H9 (cell line): ENCODE measurements at regions not wholly inside any gene's neighbourhood (a gene's known extent, or its start where the extent isn't known, plus 50 kb on each side); places are given as distances from the start of the nearest gene placed in this dataset.

Experiments used
- DNase-seq: peaks from one replicate; pipeline ENCODE4 v3.0.0-alpha.2; 2017
- H2AFZ ChIP-seq: one replicate; pipeline ENCODE4 v1.6.1; 2013; ENCODE audit warnings: mild to moderate bottlenecking, low read length, control low read depth, moderate library complexity
- H2AK5ac ChIP-seq: 2 replicates; pipeline ENCODE4 v1.6.1; 2013; ENCODE audit warnings: low read length, control low read depth, mixed read lengths; ENCODE audit not compliant: insufficient read length
- H2BK120ac ChIP-seq: one replicate; pipeline ENCODE4 v1.6.1; 2013; ENCODE audit warnings: low read depth, mild to moderate bottlenecking, low read length, control low read depth, inconsistent platforms; ENCODE audit not compliant: poor library complexity, severe bottlenecking
- H2BK12ac ChIP-seq: 2 replicates; pipeline ENCODE4 v1.6.1; 2013; ENCODE audit warnings: low read length, control low read depth, mixed read lengths, low read depth; ENCODE audit not compliant: insufficient read length
- H2BK15ac ChIP-seq: 2 replicates; pipeline ENCODE4 v1.6.1; 2013; ENCODE audit warnings: low read depth, low read length, control low read depth
- H2BK20ac ChIP-seq: one replicate; pipeline ENCODE4 v1.6.1; 2013; ENCODE audit warnings: low read depth, mild to moderate bottlenecking, low read length, control low read depth, inconsistent platforms; ENCODE audit not compliant: poor library complexity, severe bottlenecking
- H2BK5ac ChIP-seq: 2 replicates; pipeline ENCODE4 v1.6.1; 2013; ENCODE audit warnings: low read length, control low read depth, mixed read lengths; ENCODE audit not compliant: insufficient read length
- H3K14ac ChIP-seq: 2 replicates; pipeline ENCODE4 v1.6.1; 2013; ENCODE audit warnings: low read length, control low read depth; ENCODE audit not compliant: insufficient read depth
- H3K18ac ChIP-seq: 2 replicates; pipeline ENCODE4 v1.6.1; 2013; ENCODE audit warnings: low read depth, mild to moderate bottlenecking, mixed read lengths, low read length, control low read depth; ENCODE audit not compliant: insufficient read length
- H3K23ac ChIP-seq: 2 replicates; pipeline ENCODE4 v1.6.1; 2013; ENCODE audit warnings: low read length, control low read depth, mixed read lengths, low read depth; ENCODE audit not compliant: insufficient read length
- H3K23me2 ChIP-seq: 2 replicates; pipeline ENCODE4 v1.6.1; 2013; ENCODE audit warnings: low read depth, mild to moderate bottlenecking, mixed read lengths, low read length, control low read depth; ENCODE audit not compliant: insufficient read length, poor library complexity, severe bottlenecking
- H3K27ac ChIP-seq: 2 replicates; pipeline ENCODE4 v1.5.1; 2013; ENCODE audit warnings: low read length, control low read depth, mixed read lengths, low read depth; ENCODE audit not compliant: insufficient read length
- H3K27me3 ChIP-seq: 2 replicates; pipeline ENCODE4 v1.6.1; 2013; ENCODE audit warnings: low read length, control low read depth, inconsistent platforms; ENCODE audit not compliant: insufficient read depth
- H3K4ac ChIP-seq: 2 replicates; pipeline ENCODE4 v1.6.1; 2013; ENCODE audit warnings: low read depth, mild to moderate bottlenecking, control low read depth, inconsistent platforms, low read length, moderate library complexity
- H3K4me1 ChIP-seq: 2 replicates; pipeline ENCODE4 v1.6.1; 2013; ENCODE audit warnings: low read length, control low read depth, inconsistent platforms; ENCODE audit not compliant: insufficient read depth
- H3K4me2 ChIP-seq: 2 replicates; pipeline ENCODE4 v1.6.1; 2013; ENCODE audit warnings: low read length, control low read depth, mixed read lengths; ENCODE audit not compliant: insufficient read length, insufficient read depth
- H3K56ac ChIP-seq: 2 replicates; pipeline ENCODE4 v1.6.1; 2013; ENCODE audit warnings: low read depth, mild to moderate bottlenecking, mixed read lengths, low read length, control low read depth; ENCODE audit not compliant: insufficient read length
- H3K79me1 ChIP-seq: 2 replicates; pipeline ENCODE4 v1.6.1; 2013; ENCODE audit warnings: low read depth, mild to moderate bottlenecking, moderate library complexity, low read length, control low read depth, inconsistent platforms; ENCODE audit not compliant: insufficient read depth, poor library complexity, severe bottlenecking
- H3K79me2 ChIP-seq: 2 replicates; pipeline ENCODE4 v1.6.1; 2013; ENCODE audit warnings: low read length, control low read depth, inconsistent platforms; ENCODE audit not compliant: insufficient read depth
- H3K9ac ChIP-seq: 2 replicates; pipeline ENCODE4 v1.6.1; 2013; ENCODE audit warnings: low read length, control low read depth, mixed read lengths; ENCODE audit not compliant: insufficient read length; ENCODE audit errors: extremely low read depth
- H3K9me3 ChIP-seq: one replicate; pipeline ENCODE4 v1.6.1; 2013; ENCODE audit warnings: low read depth, low read length, inconsistent platforms; ENCODE audit not compliant: control insufficient read depth
- H3T11ph ChIP-seq: one replicate; pipeline ENCODE4 v1.6.1; 2013; ENCODE audit warnings: mild to moderate bottlenecking, low read length, control low read depth, inconsistent platforms
- H4K20me1 ChIP-seq: one replicate; pipeline ENCODE4 v1.6.1; 2013; ENCODE audit not compliant: control insufficient read depth, insufficient read length, insufficient read depth
- H4K5ac ChIP-seq: 2 replicates; pipeline ENCODE4 v1.6.1; 2013; ENCODE audit warnings: low read depth, mild to moderate bottlenecking, mixed read lengths, low read length, control low read depth; ENCODE audit not compliant: insufficient read length
- H4K8ac ChIP-seq: replicated peaks from 2 replicates; pipeline ENCODE4 v1.6.1; 2013; ENCODE audit warnings: low read length, control low read depth, mixed read lengths, low read depth; ENCODE audit not compliant: insufficient read length
- H4K91ac ChIP-seq: 2 replicates; pipeline ENCODE4 v1.6.1; 2013; ENCODE audit warnings: low read depth, mild to moderate bottlenecking, moderate library complexity, mixed read lengths, low read length, control low read depth; ENCODE audit not compliant: insufficient read length
- H3K27ac Mint-ChIP-seq, 3 experiments: 2 replicates in 2 of 3; 3 replicates in 1 of 3; pipeline ENCODE4 v1.8.0; 2020 to 2021; ENCODE audit warnings: mixed read lengths in 3 of 3, mild to moderate bottlenecking in 1 of 3, moderate library complexity in 1 of 3
- H3K27me3 Mint-ChIP-seq: 2 replicates; pipeline ENCODE4 v1.8.0; 2021; ENCODE audit warnings: low read depth, mild to moderate bottlenecking, moderate library complexity, mixed read lengths
- H3K36me3 Mint-ChIP-seq, 3 experiments: 2 replicates in 2 of 3; 3 replicates in 1 of 3; pipeline ENCODE4 v1.8.0; 2020 to 2021; ENCODE audit warnings: low read depth in 3 of 3, mixed read lengths in 3 of 3; ENCODE audit not compliant: insufficient read depth in 1 of 3
- H3K4me1 Mint-ChIP-seq, 2 experiments: 2 replicates each; pipeline ENCODE4 v1.8.0; 2020; ENCODE audit warnings: mixed read lengths in 2 of 2
- H3K4me3 Mint-ChIP-seq, 2 experiments: 2 replicates in 1 of 2; 3 replicates in 1 of 2; pipeline ENCODE4 v1.8.0; 2020 to 2021; ENCODE audit warnings: mild to moderate bottlenecking in 2 of 2, mixed read lengths in 2 of 2, moderate library complexity in 1 of 2
- H3K9me3 Mint-ChIP-seq, 2 experiments: 2 replicates in 1 of 2; 3 replicates in 1 of 2; pipeline ENCODE4 v1.8.0; 2020; ENCODE audit warnings: mild to moderate bottlenecking in 2 of 2, mixed read lengths in 2 of 2, moderate library complexity in 1 of 2
- WGBS: extraction: QIAGEN DNeasy Blood & Tissue Kit; methylation state at CpG from one replicate; pipeline ENCODE4 v1.1.7; 2013; ENCODE audit warnings: missing lambda C conversion rate, low lambda C conversion rate, mixed read lengths; ENCODE audit not compliant: insufficient read length; ENCODE audit errors: extremely low coverage; 5-methylcytosine and 5-hydroxymethylcytosine counted together
- TF ChIP-seq, protein P1 (sequence below): fragments of 200-600 bp; sonication (generic); conservative IDR thresholded peaks from 3 replicates; pipeline ENCODE4 v1.8.0; 2021; ENCODE audit warnings: antibody characterized with exemption, mild to moderate bottlenecking

DNA sequence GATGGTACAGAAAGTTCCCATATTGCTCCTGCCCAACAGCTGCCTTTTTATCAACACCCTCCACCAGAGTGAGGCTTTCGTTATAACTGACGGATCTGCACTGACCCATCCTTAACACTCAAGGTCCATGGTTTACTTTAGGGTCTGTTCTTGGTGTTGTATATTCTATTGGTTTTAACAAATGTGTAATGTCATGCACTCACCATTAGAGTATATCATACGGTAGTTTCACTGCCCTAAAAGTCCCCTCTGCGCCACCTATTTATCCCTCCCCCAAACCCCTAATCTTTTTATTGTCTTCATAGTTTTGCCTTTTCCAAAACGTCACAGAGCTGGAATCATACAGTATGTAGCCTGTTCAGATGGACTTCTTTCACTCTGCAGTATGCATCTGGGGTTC, 102.8 kb upstream of the TNS3 start:
- no peak overlapping the region for H2BK12ac ChIP-seq
- no peak overlapping the region for H3K18ac ChIP-seq
- Mint-ChIP-seq H3K27me3 (peaks cover 2% of the 10 kb centered on the region; the same call in 1 of the 2 replicates), H3K36me3 (no peaks in the 10 kb centered on the region), H3K4me3 (no peak overlapping the region), H3K27ac (no peak overlapping the region), H3K9me3 (no peaks in the 10 kb centered on the region), H3K4me1 (peaks cover 26 to 33% of the 10 kb centered on the region in 2 experiments)
- no peak overlapping the region for H3K56ac ChIP-seq
- H3K79me1 ChIP-seq = no peaks in the 10 kb centered on the region
- no peak overlapping the region for H2AK5ac ChIP-seq
- H3K4ac ChIP-seq = no peak overlapping the region
- no peak overlapping the region for H3K4me2 ChIP-seq
- H3T11ph ChIP-seq = no peak overlapping the region
- no peak overlapping the region for H4K91ac ChIP-seq
- no CpG with 5 or more reads among the region's 5 CpGs for WGBS
- no peak overlapping the region for H2BK20ac ChIP-seq
- no peak overlapping the region for H2BK5ac ChIP-seq
- H3K23ac ChIP-seq = no peak overlapping the region
- TF ChIP-seq, protein P1, sequence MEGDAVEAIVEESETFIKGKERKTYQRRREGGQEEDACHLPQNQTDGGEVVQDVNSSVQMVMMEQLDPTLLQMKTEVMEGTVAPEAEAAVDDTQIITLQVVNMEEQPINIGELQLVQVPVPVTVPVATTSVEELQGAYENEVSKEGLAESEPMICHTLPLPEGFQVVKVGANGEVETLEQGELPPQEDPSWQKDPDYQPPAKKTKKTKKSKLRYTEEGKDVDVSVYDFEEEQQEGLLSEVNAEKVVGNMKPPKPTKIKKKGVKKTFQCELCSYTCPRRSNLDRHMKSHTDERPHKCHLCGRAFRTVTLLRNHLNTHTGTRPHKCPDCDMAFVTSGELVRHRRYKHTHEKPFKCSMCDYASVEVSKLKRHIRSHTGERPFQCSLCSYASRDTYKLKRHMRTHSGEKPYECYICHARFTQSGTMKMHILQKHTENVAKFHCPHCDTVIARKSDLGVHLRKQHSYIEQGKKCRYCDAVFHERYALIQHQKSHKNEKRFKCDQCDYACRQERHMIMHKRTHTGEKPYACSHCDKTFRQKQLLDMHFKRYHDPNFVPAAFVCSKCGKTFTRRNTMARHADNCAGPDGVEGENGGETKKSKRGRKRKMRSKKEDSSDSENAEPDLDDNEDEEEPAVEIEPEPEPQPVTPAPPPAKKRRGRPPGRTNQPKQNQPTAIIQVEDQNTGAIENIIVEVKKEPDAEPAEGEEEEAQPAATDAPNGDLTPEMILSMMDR = no peak
- H4K20me1 ChIP-seq = no peaks in the 10 kb centered on the region
- H3K9me3 ChIP-seq = no peaks in the 10 kb centered on the region
- H2BK120ac ChIP-seq = no peak overlapping the region
- H3K79me2 ChIP-seq = no peaks in the 10 kb centered on the region
- no peak overlapping the region for H3K9ac ChIP-seq
- H3K23me2 ChIP-seq = no peaks in the 10 kb centered on the region
- H3K14ac ChIP-seq = no peak overlapping the region
- no peaks in the 10 kb centered on the region for H3K27me3 ChIP-seq
- H2BK15ac ChIP-seq = no peak overlapping the region
- no peak overlapping the region for H4K8ac ChIP-seq
- no peak overlapping the region for H4K5ac ChIP-seq
- peaks cover 3% of the 10 kb centered on the region; the same call in 1 of the 2 replicates for H3K4me1 ChIP-seq
- no peak overlapping the region for H2AFZ ChIP-seq
- H3K27ac ChIP-seq = no peak overlapping the region
- no peak for DNase-seq
